Superior temporal gyrus (tissue), 1 donor: ENCODE measurements at regions not wholly inside any gene's neighbourhood (a gene's known extent, or its start where the extent isn't known, plus 50 kb on each side); places are given as distances from the start of the nearest gene placed in this dataset.

Source experiments
- DNase-seq: peaks from one replicate; pipeline ENCODE4 v3.0.0-alpha.2; 2016; ENCODE audit errors: extremely low spot score

DNA sequence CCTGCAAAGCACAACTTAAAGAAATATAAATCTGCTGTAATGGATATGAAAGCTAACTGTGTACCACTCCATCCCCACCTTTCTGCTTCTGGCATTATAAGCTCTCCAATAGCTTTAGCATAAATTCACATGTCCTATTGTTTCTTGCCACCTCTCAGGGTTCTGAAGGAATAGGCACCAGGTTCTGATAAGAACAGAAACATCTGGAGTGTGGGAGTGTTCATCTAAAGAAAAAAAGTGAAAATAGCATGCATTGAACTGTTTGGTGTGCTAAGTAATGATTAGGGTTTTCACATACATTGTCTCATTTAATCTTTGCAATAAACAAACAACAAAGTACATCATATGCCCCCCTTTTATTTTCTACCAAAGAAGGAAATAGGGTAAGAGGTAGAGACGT, 72.3 kb downstream of the FAM76B start:
- DNase-seq: no peak

DNA sequence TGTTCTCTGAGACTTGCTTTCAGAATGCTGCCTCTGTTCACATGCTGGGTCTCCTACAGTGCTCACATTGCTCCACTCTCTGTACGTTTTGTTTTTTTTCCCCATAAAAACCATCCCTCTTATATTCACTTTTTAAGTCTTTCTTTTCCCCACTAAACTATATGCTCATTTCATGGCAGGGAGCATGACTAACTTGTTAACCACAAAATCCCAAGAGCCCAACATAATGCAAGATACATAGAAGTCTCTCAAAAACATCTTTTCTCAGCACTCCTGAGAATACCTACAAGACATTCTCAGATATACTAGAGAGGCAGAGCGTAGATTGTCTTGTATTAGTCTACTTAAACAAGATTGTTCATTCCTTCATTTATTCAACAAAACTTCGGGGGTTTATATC, 73.3 kb downstream of the FAM76B start:
- DNase-seq: no peak

DNA sequence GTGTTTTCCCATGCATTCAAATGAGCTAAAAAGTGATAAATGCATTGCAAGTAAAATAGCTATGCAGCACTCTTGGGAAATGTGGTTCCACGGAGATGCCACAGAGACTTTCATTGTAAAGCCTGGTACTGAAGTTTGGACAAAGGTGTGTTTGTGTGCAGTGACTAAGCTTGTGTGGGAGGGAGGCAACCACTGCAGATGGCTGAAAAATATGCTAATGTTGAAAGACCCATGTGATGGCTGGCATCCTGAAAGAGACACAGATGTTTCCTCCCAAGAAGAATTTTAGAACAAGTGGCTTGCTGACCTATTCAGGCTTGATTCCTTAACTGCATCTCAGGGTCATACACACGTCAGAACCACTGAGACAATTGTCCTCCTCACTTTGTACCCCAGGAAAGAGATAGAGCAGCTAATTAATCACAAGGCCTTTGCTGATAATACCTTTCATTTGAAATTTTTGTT, 73.8 kb downstream of the FAM76B start:
- peak; percentile 78 for DNase-seq

DNA sequence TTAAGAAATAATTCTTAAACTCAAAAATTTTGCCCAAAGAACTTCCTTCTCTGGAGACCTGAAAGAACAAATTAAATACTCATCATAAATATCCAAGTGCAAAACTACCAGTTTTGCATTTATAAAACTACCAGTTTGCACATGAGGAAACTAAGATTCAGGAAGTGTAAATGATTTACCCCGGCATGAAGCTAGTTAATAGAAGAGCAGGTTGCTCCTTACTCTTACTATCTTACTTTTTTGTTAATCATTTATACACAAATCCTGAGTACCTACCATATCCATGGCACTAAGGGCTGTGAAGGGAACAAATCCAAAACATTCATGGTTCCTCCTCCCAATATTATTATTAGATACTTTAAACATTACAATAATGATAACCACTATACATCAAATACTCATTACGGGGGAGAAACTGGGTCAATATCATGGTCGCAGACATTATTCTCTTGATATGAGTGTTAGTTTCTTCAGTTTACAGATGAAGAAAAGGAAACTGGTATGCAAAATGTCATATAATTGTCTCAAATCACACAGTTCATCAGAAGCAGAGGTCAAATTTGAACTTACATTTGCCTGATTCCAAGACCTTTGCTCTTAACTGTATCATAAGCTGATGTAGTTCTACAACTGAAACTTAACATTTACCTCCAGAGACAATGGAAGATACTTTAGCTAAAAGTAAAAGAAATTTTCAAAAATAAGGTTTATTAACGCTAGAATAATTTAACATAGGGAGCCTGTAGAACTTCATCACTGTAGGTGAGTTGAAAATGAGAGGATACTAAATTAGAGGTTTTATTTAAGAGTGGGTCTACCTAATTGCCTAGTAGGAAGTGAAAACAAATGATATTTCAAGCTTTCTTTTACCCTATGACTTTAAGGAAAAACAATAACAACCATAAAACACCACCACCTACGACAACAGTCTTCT, 74.5 kb downstream of the FAM76B start:
- no peak for DNase-seq

DNA sequence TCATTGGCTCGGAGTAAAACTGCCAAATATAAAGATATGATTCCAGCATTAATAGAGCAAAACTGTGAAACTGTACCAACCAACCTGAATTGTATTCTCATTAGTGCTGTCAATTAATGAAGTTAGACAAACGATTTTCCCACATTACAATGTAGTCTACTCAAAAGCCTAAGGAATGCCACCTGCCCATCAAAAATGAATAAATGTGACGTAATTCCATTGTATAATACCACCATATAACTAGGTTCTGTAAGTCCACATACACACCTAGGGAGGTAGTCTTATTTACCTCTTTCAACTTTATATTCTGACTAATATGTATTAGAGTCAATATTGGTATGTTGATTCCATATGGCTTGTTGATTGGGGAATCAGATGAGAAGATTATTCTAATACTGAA, 76.2 kb downstream of the FAM76B start:
- no peak for DNase-seq

DNA sequence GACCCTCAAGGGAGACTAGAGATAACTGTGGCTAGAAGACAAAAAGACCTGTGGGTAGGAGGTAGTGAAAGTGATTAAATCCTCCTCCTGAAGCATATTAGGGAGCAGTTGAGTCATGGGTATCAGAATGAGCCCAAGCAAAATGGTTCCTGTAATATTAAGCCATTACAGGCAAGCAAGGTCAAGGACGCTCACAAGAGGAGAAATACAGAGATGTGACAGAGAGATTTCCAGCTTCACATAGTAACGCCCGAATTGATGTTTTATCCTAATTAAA, 77.7 kb downstream of the FAM76B start:
- DNase-seq: no peak

DNA sequence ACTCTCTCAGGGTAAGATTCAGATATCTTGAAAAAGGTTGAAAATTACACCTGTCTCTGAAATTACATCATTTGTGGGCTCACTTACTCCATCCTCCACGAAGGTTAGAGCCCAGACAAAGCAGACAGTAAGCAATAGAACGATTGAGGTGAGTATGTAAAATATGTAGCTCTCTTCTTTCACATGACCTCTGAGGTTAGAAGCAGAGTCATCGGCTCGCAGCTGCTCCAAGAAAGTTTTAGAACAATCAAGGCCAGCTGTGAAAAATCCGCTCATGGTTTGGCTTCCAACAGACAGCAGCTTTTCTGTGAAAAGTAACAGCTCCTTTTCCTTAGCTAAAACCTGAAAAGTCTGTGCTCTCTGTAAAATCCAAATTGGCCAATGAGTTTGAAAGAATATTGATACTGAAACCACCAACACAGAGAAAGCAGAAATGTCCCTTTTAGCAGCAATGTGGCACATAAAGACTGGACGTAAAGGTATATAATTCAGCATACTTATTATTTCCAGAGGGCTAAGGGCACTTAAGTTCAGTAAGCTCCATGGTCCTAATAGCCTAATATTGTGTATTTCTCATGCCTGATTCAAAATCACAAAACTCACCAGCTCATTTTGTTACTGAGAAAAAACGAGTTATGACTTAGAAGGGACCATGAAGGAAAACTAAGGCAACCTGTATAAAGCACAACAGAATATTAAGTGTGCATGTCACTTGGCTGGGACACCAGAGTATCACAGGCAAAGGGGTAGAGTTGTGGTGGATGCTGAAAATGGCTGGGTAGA, 78.2 kb downstream of the FAM76B start:
- no peak for DNase-seq

DNA sequence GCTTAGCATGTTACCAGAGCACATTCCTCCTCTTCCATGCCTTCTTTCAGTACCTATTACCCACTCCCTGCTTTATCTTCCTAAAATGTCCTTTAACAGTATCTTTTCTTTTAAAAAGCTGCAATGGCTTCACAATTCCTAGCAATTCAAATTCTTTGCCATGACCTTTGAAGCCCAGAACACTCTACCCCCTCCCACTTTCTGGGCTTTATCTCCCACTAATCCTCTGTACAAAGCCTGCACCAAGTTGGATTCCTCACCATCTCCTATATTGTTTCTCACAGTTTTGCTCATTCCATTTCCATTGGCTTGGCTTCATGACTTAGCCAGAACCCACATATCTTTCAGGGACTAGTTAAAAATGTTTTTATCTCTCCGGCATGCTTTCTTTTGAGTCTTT, 80.9 kb downstream of the FAM76B start:
- DNase-seq: no peak

DNA sequence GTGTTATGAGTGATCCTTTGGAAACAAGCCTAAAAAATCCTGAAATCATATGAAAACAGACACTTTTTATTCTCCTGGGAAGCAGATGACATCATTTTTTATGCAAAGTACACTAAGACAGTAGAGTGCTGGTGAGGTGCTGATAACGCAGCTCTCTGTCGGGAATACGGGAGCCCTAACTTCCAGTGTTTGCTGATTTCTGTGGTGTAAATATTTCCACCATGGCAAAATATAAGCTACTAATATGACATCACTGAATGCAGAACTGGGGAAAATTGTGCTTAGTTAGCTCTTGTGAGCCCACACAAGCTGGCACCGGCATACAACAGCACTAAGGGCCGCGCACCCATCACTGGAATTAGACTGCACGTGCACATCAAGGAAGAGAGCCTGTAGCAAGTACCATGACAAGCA, 82.6 kb downstream of the FAM76B start:
- DNase-seq: no peak

DNA sequence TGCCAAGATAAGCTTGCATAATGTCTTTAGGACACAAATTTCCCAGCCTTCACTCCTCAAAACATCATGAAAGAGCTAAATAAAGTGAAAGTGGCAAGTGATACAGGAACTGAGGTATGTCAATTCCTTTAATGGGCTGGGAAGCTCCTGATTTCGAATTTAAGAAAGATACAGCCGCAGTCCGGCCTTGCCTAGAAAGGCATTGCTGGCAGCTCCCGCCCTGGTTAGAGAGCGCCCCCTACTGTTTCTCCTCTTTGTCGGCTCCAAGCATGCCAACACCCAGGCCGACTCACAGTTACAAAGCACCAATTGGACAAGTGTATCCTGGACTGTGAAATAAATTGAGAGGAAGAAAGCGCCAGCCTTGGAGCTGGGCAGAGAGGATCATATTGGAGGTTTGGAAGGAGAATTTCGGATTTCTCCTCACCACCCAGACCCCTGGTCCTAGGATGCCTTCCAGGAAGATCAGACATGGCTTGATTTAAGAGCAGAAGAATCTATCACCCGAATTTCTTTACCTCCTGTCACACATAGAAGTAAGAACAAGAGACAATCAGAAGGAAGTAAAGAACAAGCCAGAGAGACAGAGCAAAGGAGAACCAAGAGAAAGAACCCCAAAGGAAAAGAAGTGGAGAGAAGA, 84.0 kb downstream of the FAM76B start:
- DNase-seq: peak; percentile 97

DNA sequence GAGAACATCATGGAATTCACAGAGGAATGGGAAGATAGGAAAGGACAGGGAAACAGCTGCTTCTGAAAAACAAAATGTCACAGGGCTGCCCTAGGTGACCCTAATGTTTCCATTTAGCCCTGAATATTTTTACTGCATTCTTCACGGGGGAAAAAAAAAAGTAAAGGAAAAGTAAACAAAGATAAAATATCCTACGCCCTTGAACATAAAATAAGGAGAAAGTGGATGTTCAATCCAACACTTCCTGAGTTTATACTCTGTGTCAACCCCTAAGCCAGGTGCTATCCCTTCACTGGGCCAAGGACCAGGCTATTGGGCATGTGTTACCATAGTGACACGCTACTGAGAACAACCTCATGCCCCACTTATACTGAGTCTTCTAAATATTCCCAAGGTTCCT, 84.7 kb downstream of the FAM76B start:
- no peak for DNase-seq

DNA sequence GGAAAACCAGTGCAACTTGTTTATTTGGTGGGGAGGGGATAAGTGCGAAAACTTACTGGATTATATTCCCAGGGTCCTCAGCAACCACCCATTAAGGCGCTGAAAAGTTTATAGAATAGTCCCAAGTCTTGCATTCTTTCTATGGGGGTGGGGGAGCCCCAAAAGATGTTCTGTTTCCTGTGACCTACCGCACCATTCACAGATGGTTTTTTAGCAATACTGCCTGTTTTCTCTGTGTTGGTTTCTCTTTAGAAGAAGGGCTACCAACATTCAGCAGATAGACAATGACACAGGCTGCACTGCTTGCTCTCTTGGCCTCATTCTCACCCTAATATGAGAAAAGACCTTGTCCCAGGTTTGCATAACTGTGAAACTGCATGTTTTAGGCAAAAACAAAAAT, 86.5 kb downstream of the FAM76B start:
- no peak for DNase-seq

DNA sequence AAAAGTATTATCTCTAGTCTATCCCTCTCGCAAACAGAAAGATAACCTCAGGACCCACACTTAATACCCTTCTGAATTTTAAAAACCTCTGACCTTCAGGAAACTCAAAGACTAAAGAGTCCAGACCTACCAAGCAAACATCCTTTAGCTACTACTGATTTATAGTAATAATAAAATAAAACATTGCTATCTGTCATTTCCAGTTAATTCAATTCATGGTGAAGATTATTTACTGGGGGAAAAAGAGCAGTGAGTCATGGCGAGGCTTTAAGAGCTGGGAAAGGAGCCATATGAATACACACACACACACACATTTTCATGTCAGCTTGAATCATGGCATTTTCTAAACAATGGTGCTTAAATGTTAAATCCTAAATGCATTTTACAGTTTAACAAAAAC, 87.1 kb downstream of the FAM76B start:
- peak; percentile 51 for DNase-seq

DNA sequence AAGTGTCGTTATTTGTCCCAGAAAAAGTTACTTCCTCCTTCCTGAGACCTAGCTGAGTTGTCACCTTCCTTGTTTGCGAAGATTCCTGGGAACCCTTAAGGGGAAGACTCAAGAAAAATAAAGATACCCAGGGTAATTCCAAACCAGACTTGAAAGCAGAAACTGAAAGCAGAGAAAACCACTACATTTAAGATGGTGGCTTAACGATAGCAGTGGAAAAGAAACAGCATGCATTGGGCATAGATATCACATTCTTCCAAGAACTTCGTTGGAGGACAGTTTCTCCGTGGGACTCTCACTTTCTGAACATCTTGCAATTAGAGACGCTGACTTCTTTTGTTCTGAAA, 89.1 kb downstream of the FAM76B start:
- peak; percentile 38 for DNase-seq

DNA sequence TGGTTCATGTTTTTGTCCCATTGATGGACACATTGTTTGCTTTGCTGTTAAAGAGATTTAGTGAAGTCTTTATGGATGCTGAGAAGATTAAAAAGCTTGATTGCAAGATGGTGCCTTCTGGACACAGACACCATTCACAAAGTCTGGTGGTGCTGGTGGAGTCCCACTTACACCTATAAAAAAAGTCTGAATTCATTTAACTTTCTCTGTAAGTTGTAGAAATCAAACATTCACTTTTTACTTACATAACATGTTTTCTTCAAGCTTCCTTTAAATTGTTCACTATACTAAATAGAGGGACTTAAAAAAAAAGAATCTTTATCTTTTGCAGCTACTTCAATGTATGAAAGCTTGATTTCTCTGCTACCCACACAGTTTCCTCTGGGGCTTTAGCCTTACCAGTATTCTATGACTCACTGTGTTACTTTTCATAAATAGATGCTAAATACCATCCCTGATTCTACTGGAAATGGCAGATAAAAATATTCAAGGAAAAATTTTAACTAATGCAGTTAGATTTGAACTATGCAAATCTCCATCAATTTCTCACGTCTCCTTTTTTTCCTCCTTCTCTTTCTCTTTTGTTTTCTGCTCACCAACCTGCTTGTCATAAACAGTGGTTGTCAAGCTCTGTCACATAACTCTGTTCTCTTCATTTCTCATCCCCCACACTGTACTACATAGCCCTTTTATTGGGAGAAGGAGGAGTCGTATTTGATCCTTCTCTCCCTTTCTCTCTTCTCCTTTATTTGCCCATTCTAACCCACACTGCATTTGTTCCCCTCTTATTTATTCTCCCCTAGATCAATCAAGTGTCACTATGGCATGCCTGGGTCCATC, 89.7 kb downstream of the FAM76B start:
- peak; percentile 72 for DNase-seq

DNA sequence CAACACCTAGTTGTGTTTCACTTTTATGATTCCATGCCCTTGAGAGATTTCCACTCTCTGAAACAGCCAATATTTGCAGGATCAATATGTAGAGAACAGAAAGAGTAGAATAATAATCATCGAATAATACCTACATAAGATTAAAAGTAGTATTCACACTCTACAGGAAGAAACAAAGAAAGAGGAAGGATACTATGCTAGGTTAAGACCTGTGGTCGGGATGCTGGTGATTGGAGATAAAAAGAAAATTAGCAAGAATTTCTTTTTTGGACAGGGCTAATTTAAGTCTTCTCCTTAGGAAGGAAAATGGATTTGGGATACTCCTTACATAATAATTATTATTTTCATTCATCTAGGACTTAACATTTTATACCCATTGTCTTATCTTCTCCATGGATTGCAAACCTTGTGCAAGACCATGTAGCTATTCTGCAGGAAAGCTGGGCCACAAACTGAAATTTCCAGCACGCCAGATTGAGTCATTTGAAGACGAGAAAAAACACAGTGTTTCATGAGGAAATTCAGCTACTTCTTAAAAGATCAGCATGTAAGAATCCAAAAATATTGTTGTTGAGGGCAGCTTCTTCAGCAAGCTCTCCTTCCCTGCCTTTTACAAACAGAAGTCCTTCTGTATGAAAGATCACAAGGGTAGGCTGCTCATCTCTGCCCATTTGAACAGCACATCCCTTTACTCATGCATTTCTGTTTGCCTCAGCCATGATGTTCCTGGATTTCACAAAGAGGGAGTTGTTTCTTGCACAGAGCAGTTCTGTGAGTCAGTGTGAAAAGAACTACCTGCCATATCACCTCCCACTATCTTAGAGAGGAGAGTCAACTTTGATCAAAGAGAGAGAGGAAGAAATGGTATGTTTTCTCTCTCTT, 90.7 kb downstream of the FAM76B start:
- DNase-seq: peak; percentile 71

DNA sequence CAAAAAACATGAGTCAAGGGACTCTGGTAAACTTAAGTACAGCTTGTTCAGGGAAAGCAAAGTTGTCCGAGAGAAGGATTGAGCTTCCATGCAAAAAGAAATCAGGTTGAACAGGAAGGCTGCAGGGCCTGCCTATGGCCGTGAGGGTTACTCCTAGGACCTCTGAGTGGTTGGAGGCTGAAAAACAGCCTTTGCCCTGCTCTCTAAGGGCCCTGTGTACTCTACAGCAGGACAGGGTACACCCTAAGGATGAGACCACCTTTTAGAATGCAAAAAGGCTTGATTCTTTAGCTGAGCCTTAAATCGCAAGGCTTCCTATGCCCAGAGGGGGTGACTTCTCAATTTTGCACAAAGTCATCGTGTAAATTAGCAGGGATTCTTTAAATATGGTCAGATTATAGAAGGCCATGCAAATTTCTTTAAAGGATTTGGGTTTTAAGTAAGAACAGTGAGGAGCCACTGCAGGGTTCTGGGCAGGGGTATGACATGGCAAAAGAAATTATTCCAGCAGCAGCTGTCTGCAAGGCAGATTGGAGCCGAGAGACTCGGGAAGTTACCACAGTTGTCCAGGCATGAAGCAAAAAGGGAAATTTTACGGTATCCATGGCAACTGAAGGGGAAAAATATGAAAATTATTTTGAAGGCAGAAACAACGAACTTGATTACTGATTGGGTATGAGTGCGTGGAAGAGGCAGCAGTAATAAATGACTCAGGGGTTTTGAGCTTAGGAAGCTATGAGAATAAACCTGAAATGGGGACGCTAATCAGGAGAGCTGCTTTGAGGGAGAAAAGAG, 91.8 kb downstream of the FAM76B start:
- DNase-seq: peak; percentile 53

DNA sequence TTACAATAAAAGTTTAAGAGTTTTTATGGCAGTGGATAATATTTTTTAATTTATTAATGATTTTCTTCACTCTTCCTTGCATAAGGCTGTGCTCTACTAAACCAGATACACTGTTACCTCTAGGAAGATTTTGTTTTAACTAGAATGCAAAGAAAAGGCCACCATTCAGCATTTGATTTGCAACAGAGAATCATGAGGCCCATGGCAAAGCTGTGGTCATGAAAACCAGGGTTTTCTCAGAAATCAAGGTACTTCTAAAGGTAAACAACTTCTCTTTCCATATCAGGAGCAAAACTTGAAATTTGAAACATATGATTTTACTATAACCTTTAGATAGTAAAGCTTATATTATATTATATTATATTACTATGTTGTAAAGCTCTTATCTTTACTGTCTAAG, 94.4 kb downstream of the FAM76B start:
- no peak for DNase-seq

DNA sequence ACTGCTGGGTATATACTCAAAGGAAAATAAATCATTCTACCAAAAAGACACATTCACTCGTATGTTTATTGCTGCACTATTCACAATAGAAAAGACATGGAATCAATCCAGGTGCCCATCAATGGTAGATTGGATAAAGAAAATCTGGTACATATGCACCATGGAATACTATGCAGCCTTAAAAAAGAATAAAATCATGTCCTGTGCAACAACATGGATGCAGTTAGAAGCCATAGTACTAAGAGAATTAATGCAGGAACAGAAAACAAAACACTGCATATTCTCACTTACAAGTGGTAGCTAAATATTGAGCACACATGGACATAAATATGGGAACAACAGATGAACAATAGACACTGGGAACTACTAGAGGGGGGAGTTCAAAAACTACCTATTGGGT, 96.3 kb downstream of the FAM76B start:
- no peak for DNase-seq
